ENCODE measurements at regions not wholly inside any gene's neighbourhood (a gene's known extent, or its start where the extent isn't known, plus 50 kb on each side); places are given as distances from the start of the nearest gene placed in this dataset.

DNA sequence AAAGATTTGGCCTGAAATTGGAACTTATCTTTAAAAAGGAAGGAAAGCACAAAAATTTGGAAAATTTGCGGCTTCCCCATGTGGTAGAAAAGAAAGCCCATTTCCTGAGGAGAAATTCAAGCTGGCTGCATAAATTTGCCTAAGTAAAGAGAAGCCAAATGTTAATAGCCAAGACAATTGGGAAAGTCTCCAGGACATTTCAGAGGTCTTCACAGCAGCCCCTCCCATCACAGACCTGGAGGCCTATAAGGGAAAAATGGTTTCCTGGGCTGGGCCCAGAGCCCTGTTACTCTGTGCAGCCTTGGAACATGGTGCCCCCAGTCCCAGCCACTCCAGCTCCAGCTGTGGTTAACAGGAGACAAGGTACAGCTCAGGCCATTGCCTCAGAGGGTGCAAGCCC, 736.5 kb downstream of the HACE1 start:
- TF ChIP-seq POLR2A (IDR thresholded peaks at IDR 0.05), result no peak
- no peak for TF ChIP-seq CTCF (IDR thresholded peaks at IDR 0.05)

Data from testis (tissue), 2 donors.